Adrenal gland (tissue), 9 donors: ENCODE measurements at regions not wholly inside any gene's neighbourhood (a gene's known extent, or its start where the extent isn't known, plus 50 kb on each side); places are given as distances from the start of the nearest gene placed in this dataset.

Source experiments
- DNase-seq, 7 donors: peaks; one replicate each; pipeline ENCODE4 v3.0.0-alpha.2; 2019 to 2020
- H3K27ac ChIP-seq, 5 donors: fragments of 200-600 bp; sonication (generic) in 4 of 5; 1 replicate in 3 of 5; 2 replicates in 2 of 5; pipeline versions ENCODE4 v1.5.1 to v1.8.0; 2016 to 2020; ENCODE audit warnings: mild to moderate bottlenecking in 1 of 5
- H3K27me3 ChIP-seq: fragments of 200-600 bp; 2 replicates; pipeline ENCODE4 v1.8.0; 2021
- H3K36me3 ChIP-seq, 2 donors: fragments of 200-600 bp; replicated peaks in 1 of 2; 1 replicate in 1 of 2; 2 replicates in 1 of 2; pipeline versions ENCODE4 v1.5.1 to v1.8.0; 2018 to 2022
- H3K4me1 ChIP-seq, 2 donors: fragments of 200-600 bp; replicated peaks in 1 of 2; 1 replicate in 1 of 2; 2 replicates in 1 of 2; pipeline versions ENCODE4 v1.5.1 to v1.8.0; 2018 to 2021
- H3K4me3 ChIP-seq, 4 donors: fragments of 200-600 bp; sonication (generic) in 3 of 4; one replicate each; pipeline ENCODE4 v1.5.1; 2016 to 2018
- H3K9me3 ChIP-seq, 3 donors: fragments of 200-600 bp; sonication (generic) in 1 of 3; replicated peaks in 1 of 3; 1 replicate in 2 of 3; 2 replicates in 1 of 3; pipeline versions ENCODE4 v1.5.1 to v1.8.0; 2016 to 2021
- POLR2A ChIP-seq, 2 donors: fragments of 450-650 bp; IDR thresholded peaks; one replicate each; pipeline ENCODE4 v1.6.1; 2017; ENCODE audit warnings: antibody characterized with exemption in 2 of 2, mild to moderate bottlenecking in 2 of 2, moderate library complexity in 1 of 2
- WGBS, 4 donors: extraction: QIAGEN DNeasy Blood & Tissue Kit in 2 of 4; methylation state at CpG; one replicate each; pipeline versions ENCODE4 v1.1.5 to v1.1.7; 2013 to 2017; 5-methylcytosine and 5-hydroxymethylcytosine counted together
- intact Hi-C, 2 donors: fragments of 100-400 bp; cut with DNase I; formaldehyde crosslinking; loops; one replicate each; pipeline versions ENCODE4 v1.14.1 to v1.15.0; 2022 to 2023
- TF ChIP-seq, protein P1 (sequence below), 6 experiments: fragments of 450-650 bp in 4 of 6; fragments of 200-600 bp in 2 of 6; sonication (generic) in 1 of 6; IDR thresholded peaks; 1 replicate in 5 of 6; 2 replicates in 1 of 6; pipeline versions ENCODE4 v1.5.1 to v1.8.0; 2016 to 2021; ENCODE audit warnings: antibody characterized with exemption in 6 of 6, mild to moderate bottlenecking in 2 of 6, moderate library complexity in 1 of 6
- donor health status: healthy with polysubstance abuse.
- donor health status: Bipolar disorder and iron deficiency.
- donor health status: DM: yes; HTN: yes; CAD: no.
- donor health status: DM: no; HTN: no; CAD: no.
- donor health status: DM: no; HTN: no; CAD: no.

DNA sequence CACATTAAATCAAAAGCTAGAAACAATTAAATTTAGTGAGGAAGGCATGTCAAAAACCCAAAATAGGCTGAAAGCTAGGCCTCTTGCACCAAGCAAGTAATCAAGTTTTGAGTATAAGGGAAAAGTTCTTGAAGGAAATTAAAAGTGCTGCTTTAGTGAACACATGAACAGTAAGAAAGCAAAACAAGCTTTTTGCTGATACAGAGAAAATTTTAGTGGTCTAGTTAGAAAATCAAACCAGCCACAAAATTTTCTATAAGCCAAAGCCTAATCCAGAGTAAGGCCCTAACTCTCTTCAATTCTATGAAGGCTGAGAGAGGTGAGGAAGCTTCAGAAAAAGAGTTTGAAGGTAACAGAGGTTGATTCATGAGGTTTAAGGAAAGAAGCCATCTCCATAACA lies 116.2 kb downstream of the CYB561 start:
- no peaks in the 10 kb centered on the region for H3K27me3 ChIP-seq
- H3K4me1 ChIP-seq: no peaks in the 10 kb centered on the region
- no peak for TF ChIP-seq POLR2A (IDR thresholded peaks at IDR 0.05)
- TF ChIP-seq, protein P1, sequence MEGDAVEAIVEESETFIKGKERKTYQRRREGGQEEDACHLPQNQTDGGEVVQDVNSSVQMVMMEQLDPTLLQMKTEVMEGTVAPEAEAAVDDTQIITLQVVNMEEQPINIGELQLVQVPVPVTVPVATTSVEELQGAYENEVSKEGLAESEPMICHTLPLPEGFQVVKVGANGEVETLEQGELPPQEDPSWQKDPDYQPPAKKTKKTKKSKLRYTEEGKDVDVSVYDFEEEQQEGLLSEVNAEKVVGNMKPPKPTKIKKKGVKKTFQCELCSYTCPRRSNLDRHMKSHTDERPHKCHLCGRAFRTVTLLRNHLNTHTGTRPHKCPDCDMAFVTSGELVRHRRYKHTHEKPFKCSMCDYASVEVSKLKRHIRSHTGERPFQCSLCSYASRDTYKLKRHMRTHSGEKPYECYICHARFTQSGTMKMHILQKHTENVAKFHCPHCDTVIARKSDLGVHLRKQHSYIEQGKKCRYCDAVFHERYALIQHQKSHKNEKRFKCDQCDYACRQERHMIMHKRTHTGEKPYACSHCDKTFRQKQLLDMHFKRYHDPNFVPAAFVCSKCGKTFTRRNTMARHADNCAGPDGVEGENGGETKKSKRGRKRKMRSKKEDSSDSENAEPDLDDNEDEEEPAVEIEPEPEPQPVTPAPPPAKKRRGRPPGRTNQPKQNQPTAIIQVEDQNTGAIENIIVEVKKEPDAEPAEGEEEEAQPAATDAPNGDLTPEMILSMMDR (IDR thresholded peaks at IDR 0.05): no peak
- intact Hi-C loops: no loop called here
- no peak overlapping the region for H3K4me3 ChIP-seq
- H3K9me3 ChIP-seq: no peaks in the 10 kb centered on the region
- no peaks in the 10 kb centered on the region for H3K36me3 ChIP-seq
- no peak for DNase-seq
- H3K27ac ChIP-seq: no peak overlapping the region

- no peaks in the 10 kb centered on the region for H3K27me3 ChIP-seq
- H3K27ac ChIP-seq: no peak overlapping the region
- H3K9me3 ChIP-seq: no peaks in the 10 kb centered on the region
- peaks cover 0 to 5% of the 10 kb centered on the region in 2 donors for H3K4me1 ChIP-seq
- H3K4me3 ChIP-seq: no peak overlapping the region
- 74 to 83% (median 78%) methylated on average over 8 of the region's 8 CpGs for WGBS, 4 donors
- H3K36me3 ChIP-seq: no peaks in the 10 kb centered on the region
- TF ChIP-seq POLR2A (IDR thresholded peaks at IDR 0.05): no peak
- TF ChIP-seq, protein P1 (IDR thresholded peaks at IDR 0.05): no peak
- no peak for DNase-seq
- intact Hi-C loops: no loop called here
These were observed 114.6 kb downstream of the CYB561 start for GRCh38 chr17:63331301-63332061.

- no peaks in the 10 kb centered on the region for H3K27me3 ChIP-seq
- DNase-seq: no peak
- peaks cover 0 to 5% of the 10 kb centered on the region in 2 donors for H3K4me1 ChIP-seq
- intact Hi-C loops: no loop called here
- TF ChIP-seq, protein P1 (IDR thresholded peaks at IDR 0.05): no peak
- no peak for TF ChIP-seq POLR2A (IDR thresholded peaks at IDR 0.05)
- H3K27ac ChIP-seq: no peak overlapping the region
- H3K36me3 ChIP-seq: no peaks in the 10 kb centered on the region
- 86 to 98% (median 95%) methylated on average over 1 to 2 of the region's 2 CpGs for WGBS, 4 donors
- no peaks in the 10 kb centered on the region for H3K9me3 ChIP-seq
- H3K4me3 ChIP-seq: no peak overlapping the region
These were observed 113.8 kb downstream of the CYB561 start for GRCh38 chr17:63332286-63332685.

GRCh38 chr17:63333869-63334268 lies 112.2 kb downstream of the CYB561 start:
- H3K4me3 ChIP-seq: no peak overlapping the region
- WGBS, 4 donors: 89 to 95% (median 93%) methylated on average over 1 of the region's 1 CpG
- DNase-seq: no peak

More at GRCh38 chr17:63333869-63334268, 112.2 kb downstream of the CYB561 start:
- Histone ChIP-seq H3K9me3 (no peaks in the 10 kb centered on the region), H3K27me3 (no peaks in the 10 kb centered on the region), H3K36me3 (no peaks in the 10 kb centered on the region), H3K4me1 (peaks cover 0 to 5% of the 10 kb centered on the region in 2 donors), H3K27ac (no peak overlapping the region)
- TF ChIP-seq, protein P1 (IDR thresholded peaks at IDR 0.05): no peak
- no peak for TF ChIP-seq POLR2A (IDR thresholded peaks at IDR 0.05)
- intact Hi-C loops: no loop called here
